Epithelial cell of prostate (primary cell): ENCODE measurements at regions not wholly inside any gene's neighbourhood (a gene's known extent, or its start where the extent isn't known, plus 50 kb on each side); places are given as distances from the start of the nearest gene placed in this dataset.

Experiments used
- DNase-seq: peaks from one replicate; pipeline ENCODE4 v3.0.0-alpha.2; 2011; ENCODE audit warnings: low read depth, low spot score
- H3K27ac ChIP-seq: fragments of 450-650 bp; 2 replicates; pipeline ENCODE4 v1.5.1; 2017; ENCODE audit warnings: mild to moderate bottlenecking

DNA sequence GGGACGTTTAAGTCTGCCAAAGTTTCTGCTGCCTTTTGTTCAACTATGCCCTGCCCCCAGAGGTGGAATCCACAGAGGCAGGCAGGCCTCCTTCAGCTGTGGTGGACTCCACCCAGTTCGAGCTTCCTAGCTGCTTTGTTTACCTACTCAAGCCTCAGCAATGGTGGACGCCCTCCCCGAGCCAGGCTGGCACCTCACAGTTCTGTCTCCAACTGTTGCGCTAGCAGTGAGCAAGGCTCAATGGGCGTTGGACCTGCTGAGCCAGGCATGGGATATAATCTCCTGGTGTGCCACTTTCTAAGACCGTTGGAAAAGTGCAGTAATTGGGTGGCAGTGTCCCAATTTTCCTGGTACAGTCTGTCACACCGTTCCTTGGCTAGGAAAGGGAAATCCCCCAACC is 444.7 kb downstream of the FLRT2 start:
- no peak for DNase-seq
- no peak overlapping the region for H3K27ac ChIP-seq

DNA sequence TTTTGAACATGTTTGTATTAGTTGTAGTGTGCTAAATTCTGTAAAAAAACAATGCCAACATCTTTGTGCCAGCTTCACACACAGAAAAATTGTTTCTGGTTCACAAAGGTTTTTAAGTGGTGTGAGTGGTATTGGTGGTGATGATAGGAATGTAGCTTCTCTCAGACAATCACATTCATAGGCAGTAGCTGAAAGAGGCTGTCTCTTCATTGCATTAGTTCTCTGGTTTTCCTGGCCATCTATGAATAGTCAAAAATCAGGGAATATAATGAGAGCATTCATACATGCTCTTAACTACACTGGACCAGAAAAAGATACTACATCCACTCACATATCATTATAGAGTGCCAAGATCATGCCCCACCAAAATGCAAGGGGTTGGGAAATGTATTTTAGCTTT is 433.5 kb downstream of the FLRT2 start:
- DNase-seq: no peak
- H3K27ac ChIP-seq: no peak overlapping the region

DNA sequence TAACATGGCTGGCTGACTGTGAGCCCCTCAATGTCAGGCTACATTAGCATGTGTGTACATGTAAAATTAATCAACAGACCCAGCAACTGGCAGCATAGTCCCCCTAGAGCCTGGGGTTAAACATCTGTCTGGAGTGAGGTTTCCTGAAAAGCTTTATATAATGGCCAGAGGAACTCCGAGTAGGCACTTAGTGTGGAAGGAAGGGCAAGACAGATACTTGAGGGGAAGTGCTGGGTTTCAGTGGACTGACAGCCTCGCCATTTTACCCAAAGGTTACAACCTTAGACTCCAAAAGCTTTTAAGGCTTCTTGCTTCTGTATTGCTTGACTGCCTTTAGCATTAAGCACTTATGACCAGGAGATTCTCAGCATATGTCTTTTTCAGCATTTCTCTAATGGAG is 430.8 kb downstream of the FLRT2 start:
- no peak for DNase-seq
- H3K27ac ChIP-seq: no peak overlapping the region

DNA sequence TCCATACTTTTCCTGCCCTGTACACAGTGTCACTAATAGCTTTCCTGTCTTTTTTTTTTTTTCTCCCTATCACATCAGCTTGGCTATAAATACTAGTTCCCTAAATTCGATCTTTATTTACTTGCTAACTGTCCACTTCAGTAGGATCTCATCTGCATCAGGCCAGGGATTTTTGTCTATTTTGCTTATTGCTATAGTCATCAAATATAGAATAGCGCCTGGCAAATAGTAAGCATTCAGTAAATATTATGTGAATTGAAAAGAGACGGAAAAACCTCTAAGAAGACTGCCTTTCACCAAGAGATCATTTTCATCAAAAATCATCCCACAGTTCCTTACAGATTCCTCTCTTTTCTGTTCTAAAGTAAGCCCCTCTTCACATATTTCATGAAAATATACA is 429.1 kb downstream of the FLRT2 start:
- H3K27ac ChIP-seq: no peak overlapping the region
- no peak for DNase-seq

DNA sequence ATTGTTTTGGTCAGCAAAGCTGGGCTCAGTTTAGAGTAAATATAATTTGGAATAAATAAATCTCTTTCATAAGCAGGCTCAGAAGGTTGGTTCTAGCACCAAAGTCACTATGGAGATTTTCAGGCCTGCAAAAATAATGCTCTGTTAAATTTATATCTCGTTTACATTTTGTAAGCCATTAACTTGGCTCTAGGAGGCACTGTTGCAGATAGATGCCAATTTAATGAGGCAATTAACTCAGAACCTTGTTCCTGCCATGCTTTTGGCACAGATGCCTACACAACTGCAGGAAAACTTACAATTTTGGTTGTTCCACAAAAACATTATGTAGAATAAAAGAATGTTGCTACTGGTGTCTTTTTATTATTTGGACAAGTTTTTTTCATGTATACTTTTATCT is 428.1 kb downstream of the FLRT2 start:
- H3K27ac ChIP-seq: no peak overlapping the region
- no peak for DNase-seq

DNA sequence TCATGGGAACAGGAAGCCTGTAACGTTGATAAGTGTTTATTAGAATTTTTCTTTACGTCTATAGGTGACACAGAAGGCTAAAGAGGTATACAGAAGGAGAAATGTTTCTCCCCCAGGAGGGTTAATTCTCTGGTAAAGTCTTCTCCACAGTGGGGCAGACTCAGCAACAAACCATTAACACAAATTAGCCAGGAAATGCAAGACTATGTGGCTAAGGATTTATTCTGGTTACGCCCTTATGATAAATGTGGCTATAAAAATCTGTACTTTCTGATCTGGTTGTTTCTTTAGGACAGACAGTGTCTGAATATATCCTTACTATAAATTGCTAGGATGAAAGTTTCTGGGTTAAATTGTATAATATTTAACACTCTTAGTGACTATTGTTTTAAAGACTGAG is 423.3 kb downstream of the FLRT2 start:
- H3K27ac ChIP-seq: no peak overlapping the region
- DNase-seq: no peak

DNA sequence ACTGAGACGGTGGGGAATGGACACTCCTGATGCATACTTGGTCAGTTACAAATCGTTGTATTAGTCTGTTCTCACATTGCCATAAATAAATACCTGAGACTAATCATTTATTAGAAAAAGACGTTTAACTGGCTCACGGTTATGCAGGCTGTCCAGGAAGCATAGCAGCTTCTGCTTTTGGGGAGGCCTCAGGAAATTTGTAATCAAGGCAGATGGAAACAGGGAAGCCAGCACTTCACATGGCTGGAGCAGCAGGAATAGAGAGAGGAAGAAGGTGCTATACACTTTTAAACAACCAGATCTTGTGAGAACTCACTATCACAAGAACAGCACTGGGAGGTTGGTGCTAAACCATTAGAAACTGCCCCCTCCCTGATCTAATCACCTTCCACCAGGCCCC is 418.2 kb downstream of the FLRT2 start:
- H3K27ac ChIP-seq: no peak overlapping the region
- DNase-seq: no peak

DNA sequence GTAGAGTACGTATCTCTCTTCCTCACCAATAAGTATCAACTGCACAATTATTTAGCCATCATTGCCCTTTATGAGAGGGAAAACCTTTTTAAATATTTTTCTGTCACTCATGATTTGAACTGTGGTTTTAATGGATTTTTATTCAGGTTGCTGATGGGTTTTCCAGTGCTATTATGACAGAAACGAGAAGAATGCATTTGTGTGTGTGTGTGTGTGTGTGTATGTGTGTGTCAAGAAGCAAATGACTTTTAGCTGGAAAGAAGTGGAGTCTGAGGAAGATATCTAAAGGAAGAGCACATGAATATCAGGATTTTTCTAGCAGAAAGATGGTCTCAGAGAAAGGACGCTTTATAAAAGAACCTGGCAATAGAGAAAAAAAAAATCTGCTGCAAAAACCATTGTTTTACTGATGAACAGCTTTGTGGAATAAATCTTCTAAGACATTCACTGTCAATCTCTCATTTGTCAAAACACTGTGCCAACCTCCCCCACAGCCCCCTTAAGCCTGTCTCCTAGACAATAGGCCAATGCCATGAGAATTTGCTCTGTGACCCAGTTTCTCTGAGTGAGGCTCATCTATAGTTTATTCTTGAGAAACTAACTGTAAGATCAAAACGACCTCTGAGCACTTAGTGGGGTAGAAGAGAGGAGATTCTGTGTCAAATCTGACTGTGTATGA is 417.7 kb downstream of the FLRT2 start:
- DNase-seq: no peak
- no peak overlapping the region for H3K27ac ChIP-seq

DNA sequence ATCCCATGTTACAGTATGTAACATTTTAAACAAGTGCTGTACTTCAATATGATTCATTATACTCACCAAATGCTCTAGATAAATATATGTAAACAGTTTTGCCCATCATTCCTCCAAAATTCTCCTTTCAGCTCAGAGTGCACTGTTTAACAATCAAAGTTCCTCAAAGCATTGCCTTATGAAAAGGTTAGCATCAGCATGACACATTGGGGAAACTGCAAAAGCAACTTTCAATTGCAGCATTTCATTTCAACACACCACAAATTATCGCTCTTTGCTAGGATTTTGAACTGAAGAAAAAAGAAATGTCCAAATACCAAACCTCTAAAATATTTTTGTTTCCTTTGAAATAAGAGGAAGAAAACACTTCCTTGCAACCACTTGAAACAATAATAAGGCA is 413.2 kb downstream of the FLRT2 start:
- no peak for DNase-seq
- no peak overlapping the region for H3K27ac ChIP-seq

DNA sequence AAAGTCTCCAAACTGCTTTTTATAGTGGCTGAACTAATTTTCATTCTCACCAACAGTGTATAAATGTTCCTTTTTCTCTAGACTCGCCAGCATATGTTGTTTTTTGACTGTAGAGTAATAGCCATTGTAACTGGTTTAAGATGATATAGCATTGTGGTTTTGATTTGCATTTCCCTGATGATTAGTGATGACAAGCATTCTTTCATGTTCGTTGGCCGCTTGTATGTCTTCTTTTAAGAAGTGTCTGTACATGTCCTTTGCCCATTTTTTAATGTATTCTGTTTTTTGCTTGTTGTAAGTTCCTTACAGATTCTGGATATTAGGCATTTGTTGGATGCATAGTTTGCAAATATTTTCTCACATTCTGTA is 404.9 kb downstream of the FLRT2 start:
- no peak overlapping the region for H3K27ac ChIP-seq
- no peak for DNase-seq

DNA sequence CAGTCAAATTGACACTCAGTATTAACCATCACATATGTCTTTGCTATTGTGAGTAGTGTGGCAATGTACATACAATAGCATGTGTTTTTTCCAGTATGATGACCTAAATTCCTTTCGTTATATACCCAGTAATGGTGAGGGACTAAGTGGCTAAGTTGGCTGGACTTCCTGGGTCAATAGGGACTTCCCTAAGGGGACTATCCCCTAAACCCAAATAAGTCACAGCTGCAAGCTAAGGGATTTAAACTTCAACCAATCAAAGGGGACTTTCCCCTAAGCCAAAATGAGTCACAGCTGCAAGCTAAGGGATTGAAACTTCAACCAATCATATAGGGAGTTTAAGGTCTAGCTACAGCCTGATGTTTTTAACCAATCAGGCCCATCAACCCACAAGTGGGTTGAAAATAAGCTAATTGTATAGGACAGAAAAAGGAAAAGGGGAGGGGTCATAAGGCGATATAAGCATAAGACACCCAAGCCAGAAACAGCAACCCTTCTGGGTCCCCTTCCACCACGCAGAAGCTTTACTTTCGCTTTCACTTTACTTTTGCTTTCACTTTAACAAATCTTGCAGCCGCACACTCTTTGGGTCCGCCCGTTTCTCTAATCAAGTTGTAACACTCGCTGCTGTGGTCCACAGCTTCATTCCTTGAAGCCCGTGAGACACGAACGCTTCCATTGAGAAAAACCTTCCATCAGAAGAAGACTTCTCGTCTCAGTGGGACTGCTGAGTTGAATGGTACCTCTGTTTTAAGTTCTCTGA is 404.4 kb downstream of the FLRT2 start:
- DNase-seq: no peak
- no peak overlapping the region for H3K27ac ChIP-seq

DNA sequence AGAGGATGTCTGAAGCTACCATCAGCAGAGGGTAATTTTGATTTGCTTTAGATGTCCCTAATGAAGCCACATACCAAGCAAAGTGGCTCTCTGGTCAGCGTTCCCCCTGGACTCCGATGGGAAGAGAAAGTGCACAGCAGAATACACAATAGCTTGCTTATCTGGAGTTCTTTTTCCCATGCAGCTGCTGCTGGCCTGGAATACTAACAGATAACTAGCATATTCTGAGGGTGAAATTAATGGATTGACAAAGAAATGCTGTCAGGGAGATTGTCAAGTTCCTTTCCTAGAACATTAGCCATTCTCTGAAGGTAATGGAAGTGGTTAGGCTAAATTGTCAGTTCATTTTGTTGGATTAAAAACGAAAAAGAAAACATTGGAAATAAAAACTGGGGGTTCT is 391.3 kb downstream of the FLRT2 start:
- DNase-seq: no peak
- no peak overlapping the region for H3K27ac ChIP-seq

DNA sequence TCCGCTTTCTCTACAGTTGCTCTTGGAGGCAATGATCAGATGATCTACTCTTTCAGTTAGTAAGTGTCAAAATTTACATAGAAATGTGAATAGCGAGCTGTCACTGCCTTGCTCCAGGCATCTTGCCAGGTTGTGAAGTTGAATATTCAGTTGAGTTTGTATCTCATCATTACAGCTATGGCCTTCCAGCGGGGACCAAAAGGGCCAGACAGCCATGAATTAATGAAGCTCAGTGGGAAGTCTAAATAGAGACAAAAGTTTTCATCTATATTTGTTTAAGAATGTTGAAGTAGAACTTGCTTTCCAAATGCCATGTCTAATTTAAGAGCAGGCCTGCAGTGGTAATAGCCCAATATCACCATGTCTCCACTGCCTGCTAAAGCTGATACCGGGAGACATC is 387.8 kb downstream of the FLRT2 start:
- no peak overlapping the region for H3K27ac ChIP-seq
- DNase-seq: no peak

DNA sequence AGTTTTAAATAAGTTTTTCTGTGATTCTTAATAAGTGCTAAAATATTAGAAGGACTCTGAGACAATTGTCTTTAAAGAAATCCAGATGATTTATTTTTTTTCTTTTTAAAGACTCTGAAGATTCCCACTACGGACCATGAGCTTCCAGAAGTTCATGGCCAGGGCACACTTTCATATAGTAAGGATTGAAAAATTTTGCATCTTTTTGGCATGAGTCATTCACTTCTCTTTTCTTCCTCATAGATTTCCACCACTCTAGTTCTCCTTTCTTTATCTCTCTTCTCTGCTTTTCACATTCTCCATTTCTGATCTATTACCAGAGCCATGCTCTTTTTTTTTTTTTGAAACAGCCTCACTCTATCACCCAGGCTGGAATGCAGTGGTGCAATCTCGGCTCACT is 385.8 kb downstream of the FLRT2 start:
- DNase-seq: no peak
- no peak overlapping the region for H3K27ac ChIP-seq

DNA sequence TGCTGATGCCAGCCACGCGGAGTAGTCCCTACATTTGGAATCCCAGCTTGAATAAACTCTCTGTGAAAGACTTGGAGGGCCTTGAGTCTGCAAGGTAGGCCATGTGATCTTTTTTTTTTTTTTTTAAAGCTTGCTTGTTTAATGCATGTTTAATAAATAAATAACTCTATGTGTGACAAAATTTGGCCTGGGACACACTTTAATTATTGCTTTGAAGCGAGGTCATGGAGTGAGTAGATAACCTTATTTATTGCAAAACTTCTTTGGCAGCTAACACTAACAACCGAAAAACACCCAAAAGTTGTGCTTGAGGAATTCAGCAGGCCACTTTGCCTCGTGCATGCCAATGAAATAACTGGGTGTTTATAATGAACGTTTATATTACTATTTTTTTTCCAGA is 382.2 kb downstream of the FLRT2 start:
- H3K27ac ChIP-seq: no peak overlapping the region
- no peak for DNase-seq

DNA sequence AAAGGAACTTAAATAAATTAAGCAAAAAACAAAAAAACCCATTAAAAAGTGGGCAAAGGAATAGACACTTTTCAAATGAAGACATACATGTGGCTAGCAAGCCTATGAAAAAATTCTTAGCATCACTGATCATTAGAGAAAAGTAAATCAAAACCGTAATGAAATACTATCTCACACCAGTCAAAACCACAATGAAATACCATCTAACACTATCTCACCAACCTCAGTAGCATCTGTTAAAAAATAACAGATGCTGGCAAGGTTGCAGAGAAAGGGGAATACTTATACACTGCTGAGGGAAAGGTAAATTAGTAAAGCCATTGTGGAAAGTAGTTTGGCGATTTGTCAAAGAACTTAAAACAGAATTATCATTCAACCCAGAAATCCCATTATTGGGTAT is 381.1 kb downstream of the FLRT2 start:
- H3K27ac ChIP-seq: no peak overlapping the region
- no peak for DNase-seq

DNA sequence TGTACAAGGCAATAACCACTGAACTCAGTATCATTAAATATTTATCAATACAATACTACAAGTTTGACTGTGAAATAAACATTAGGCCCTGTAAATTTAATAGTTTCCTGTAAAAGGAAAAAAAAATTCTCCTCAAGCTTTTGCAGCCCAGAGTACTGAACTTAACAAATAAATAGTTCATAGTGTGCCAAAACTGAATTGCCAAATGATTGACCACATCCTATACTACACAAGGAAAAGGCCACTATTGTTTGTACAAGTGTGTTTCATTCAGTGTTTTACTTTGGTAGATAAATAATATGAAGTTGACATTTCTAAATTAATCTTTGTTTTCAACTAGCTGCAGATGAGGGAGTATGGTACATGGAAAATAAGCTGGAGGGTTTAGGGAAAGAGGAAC is 379.6 kb downstream of the FLRT2 start:
- DNase-seq: no peak
- H3K27ac ChIP-seq: no peak overlapping the region

DNA sequence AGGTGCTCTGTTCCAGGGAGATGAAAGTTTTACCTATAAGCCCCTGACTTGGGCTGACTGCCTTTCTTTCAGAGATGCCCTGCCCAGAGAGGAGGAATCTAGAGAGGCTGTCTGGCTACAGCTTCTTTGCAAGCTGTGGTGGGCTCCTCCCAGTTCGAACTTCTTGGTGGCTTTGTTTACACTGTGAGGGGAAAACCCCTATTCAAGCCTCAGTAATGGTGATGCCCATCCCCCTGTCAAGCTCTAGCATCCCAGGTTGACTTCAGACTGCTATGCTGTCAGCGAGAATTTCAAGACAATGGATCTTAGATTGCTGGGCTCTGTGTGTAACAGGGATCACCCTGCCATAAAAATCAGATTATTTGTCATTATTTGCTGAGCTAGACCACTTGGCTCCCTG is 377.6 kb downstream of the FLRT2 start:
- no peak overlapping the region for H3K27ac ChIP-seq
- DNase-seq: no peak

DNA sequence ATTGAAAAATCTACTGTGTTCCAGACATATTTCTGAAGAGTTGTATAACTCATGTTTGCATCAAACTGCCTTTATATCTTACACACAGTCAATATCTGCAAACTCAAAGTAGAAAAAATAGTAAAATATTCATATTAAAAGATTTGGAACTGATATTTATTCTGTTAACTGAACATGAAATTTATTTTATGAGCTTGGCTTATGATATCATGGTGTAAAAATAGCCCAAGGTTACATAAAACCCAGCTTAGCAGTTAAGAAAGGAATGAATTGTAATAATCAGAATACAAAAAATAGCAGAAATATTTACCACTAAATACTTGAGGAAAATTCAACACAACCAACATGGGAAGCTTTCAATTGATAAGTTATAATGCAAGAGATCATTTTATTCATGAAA is 367.9 kb downstream of the FLRT2 start:
- H3K27ac ChIP-seq: no peak overlapping the region
- DNase-seq: no peak

DNA sequence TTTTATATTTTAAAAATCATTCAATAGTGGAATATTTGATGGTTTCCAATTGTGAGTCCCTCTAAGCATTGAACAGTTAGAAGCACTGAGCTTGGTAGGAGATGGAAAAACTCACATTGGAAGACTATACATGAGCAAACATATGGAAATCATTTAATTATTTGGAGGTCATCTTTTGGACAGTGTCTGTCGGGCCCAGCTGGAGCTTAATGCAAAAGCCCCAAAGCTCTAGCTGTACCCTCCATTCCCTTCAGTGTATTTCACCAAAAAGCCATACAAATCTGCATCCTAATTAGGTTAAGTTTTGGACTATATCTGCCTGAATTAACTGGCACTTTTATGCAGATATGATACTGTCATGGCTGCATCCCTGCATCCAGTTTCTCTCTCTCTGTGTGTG is 365.7 kb downstream of the FLRT2 start:
- no peak overlapping the region for H3K27ac ChIP-seq
- no peak for DNase-seq

DNA sequence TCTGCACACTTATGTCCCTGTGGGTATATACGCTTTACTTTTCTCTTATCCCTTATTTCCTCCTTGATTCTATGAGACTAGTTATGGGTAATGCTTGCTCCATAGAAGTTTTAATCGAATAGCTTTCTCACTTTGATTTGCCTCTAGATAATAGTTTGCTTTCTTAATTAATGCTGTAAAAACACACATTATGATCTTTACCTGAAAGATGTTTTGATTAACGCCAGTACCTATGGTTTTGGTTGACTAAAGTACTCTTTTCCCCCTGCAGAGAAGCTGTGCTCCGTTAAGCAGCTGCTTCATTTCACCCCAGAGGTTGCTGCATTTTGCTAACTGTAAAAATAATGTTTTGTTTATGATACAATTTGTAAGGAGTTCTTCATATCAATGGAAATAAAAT is 362.3 kb downstream of the FLRT2 start:
- no peak overlapping the region for H3K27ac ChIP-seq
- DNase-seq: no peak

DNA sequence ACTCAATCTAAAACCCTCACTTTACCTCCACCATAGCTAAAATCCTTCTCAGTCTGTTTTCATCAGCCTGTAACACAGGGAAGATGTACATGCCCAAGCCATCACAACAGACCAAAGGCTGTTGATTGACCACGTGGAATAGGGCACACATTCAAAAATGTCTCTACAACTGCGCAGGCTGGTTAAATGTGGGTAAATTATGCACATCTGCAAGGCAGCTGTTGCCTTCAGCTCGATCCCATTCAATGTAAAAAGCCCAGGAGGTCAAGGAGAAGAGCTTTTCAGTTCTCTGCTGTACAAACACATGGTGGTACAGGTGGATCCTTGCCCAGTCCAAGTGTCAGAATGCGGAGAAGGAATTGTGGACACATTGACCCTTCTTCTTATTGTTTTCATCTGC is 354.0 kb downstream of the FLRT2 start:
- H3K27ac ChIP-seq: no peak overlapping the region
- no peak for DNase-seq
